ENCODE measurements at regions not wholly inside any gene's neighbourhood (a gene's known extent, or its start where the extent isn't known, plus 50 kb on each side); places are given as distances from the start of the nearest gene placed in this dataset.

DNA sequence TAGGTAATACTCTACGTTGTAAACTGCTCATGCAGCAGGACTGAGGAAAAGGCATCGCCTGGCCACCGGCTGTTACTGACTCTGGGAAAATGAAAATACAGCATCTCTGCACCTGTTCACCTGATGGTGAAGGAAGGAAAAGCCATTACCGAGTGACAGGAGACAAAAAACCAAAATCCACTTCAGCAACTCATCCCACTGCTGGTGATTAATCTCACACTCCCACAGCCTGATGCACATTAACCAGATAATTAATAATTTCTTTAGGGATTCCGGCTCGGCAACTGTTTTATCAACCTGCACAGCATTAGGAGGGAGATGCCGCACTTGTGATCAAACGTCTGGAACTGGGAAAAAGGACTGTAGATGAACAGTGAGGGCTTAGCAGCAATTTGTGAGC lies 183.9 kb upstream of the ESRRG start:
- Mint-ChIP-seq H3K4me3 (ENCODE audit: unreplicated experiment) (no peak overlapping the region), H3K27ac (ENCODE audit: unreplicated experiment) (peak overlapping the region; percentile 35), H3K4me1 (ENCODE audit: low read depth, unreplicated experiment) (peaks cover 36% of the 10 kb centered on the region), H3K36me3 (ENCODE audit: unreplicated experiment) (no peaks in the 10 kb centered on the region), H3K27me3 (ENCODE audit: unreplicated experiment) (peaks cover 4% of the 10 kb centered on the region), H3K9me3 (ENCODE audit: unreplicated experiment) (peaks cover 8% of the 10 kb centered on the region)
- TF ChIP-seq, protein P1, sequence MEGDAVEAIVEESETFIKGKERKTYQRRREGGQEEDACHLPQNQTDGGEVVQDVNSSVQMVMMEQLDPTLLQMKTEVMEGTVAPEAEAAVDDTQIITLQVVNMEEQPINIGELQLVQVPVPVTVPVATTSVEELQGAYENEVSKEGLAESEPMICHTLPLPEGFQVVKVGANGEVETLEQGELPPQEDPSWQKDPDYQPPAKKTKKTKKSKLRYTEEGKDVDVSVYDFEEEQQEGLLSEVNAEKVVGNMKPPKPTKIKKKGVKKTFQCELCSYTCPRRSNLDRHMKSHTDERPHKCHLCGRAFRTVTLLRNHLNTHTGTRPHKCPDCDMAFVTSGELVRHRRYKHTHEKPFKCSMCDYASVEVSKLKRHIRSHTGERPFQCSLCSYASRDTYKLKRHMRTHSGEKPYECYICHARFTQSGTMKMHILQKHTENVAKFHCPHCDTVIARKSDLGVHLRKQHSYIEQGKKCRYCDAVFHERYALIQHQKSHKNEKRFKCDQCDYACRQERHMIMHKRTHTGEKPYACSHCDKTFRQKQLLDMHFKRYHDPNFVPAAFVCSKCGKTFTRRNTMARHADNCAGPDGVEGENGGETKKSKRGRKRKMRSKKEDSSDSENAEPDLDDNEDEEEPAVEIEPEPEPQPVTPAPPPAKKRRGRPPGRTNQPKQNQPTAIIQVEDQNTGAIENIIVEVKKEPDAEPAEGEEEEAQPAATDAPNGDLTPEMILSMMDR (IDR thresholded peaks at IDR 0.05; ENCODE audit: partially characterized antibody, unreplicated experiment): no peak
- no peak for DNase-seq

DNA sequence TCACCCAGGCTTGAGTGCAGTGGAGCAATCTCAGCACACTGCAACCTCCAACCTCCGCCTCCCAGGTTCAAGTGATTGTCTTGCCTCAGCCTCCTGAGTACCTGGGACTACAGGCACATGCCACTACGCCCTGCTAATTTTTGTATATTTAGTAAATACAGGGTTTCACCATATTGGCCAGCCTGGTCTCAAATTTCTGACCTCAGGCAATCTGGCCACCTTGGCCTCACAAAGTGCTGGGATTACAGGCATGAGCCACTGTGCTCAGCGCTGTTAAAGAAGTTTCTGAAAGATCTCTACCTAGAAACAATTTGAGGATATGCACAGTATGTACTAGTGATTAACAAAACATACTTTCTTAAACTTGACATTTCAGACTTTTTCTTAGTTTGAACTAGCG lies 182.6 kb upstream of the ESRRG start:
- Mint-ChIP-seq H3K27ac (ENCODE audit: unreplicated experiment) (peak overlapping the region; percentile 36), H3K9me3 (ENCODE audit: unreplicated experiment) (peaks cover 8% of the 10 kb centered on the region), H3K36me3 (ENCODE audit: unreplicated experiment) (no peaks in the 10 kb centered on the region), H3K27me3 (ENCODE audit: unreplicated experiment) (peaks cover 4% of the 10 kb centered on the region), H3K4me1 (ENCODE audit: low read depth, unreplicated experiment) (peaks cover 36% of the 10 kb centered on the region), H3K4me3 (ENCODE audit: unreplicated experiment) (no peak overlapping the region)
- DNase-seq: no peak
- TF ChIP-seq, protein P1 (IDR thresholded peaks at IDR 0.05; ENCODE audit: partially characterized antibody, unreplicated experiment): no peak

DNA sequence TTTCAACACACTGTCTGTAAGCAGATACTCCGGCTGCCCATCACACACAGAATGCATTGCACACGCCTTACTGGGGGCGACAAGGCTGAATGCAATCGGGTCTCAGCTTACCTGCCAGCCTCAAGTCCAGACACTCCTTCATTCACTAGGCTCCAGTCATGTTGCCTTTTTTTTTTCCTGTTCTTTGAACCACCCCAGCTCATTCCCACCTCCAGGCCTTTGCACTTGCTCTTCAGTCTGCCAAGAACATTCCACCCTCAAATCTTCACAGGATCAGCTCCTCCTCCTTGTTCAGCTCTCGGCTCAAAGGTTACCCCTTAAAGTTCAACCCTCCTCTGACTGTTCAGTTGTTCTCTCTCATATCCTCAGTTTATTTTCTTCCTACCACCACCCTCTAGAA lies 181.9 kb upstream of the ESRRG start:
- Mint-ChIP-seq H3K4me3 (ENCODE audit: unreplicated experiment) (no peak overlapping the region), H3K4me1 (ENCODE audit: low read depth, unreplicated experiment) (peaks cover 36% of the 10 kb centered on the region), H3K27me3 (ENCODE audit: unreplicated experiment) (peaks cover 4% of the 10 kb centered on the region), H3K36me3 (ENCODE audit: unreplicated experiment) (no peaks in the 10 kb centered on the region), H3K9me3 (ENCODE audit: unreplicated experiment) (peaks cover 8% of the 10 kb centered on the region), H3K27ac (ENCODE audit: unreplicated experiment) (no peak overlapping the region)
- TF ChIP-seq, protein P1 (IDR thresholded peaks at IDR 0.05; ENCODE audit: partially characterized antibody, unreplicated experiment): no peak
- DNase-seq: no peak

DNA sequence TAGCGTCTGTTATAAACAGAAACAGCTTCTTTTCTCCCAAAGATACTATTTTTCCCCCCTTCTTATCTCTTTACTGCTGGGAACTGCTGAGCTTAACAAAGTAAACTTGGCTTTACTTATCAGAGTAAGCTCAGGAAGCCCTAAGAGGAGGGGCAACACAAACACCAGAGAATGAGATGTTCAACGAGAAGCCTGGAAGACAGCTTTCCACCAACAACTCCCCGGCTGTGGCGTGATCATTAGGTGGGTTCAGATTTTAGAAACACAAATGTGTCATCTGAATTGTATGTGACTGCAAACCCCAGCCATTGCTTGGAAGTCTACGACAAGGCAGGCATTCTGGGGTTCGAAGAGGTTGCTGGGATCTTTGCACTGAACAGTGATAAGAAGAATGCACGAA lies 181.2 kb upstream of the ESRRG start:
- Mint-ChIP-seq H3K4me3 (ENCODE audit: unreplicated experiment) (no peak overlapping the region), H3K27me3 (ENCODE audit: unreplicated experiment) (peaks cover 4% of the 10 kb centered on the region), H3K4me1 (ENCODE audit: low read depth, unreplicated experiment) (peaks cover 36% of the 10 kb centered on the region), H3K36me3 (ENCODE audit: unreplicated experiment) (no peaks in the 10 kb centered on the region), H3K27ac (ENCODE audit: unreplicated experiment) (peak overlapping the region; percentile 23), H3K9me3 (ENCODE audit: unreplicated experiment) (peaks cover 8% of the 10 kb centered on the region)
- no peak for DNase-seq
- TF ChIP-seq, protein P1 (IDR thresholded peaks at IDR 0.05; ENCODE audit: partially characterized antibody, unreplicated experiment): no peak

DNA sequence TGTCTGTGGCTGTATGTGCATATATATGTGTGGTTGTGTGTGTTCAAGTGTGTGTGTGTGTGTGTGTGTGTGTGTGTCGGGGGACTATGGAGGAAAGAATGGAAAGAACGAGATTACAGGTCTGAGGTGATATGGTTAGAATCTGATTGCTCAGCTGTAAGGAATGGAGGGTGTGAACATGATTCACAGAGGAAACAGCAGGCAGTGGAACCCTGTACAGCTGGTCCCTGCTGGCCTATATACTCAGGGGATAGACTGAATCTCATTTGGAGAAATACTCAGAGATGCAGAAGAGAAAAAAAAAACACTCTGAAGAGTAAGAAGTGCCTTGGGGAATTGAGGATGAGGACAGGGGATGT lies 180.1 kb upstream of the ESRRG start:
- peak; percentile 49 for DNase-seq
- H3K4me3 Mint-ChIP-seq (ENCODE audit: unreplicated experiment): peak overlapping the region; percentile 17
- H3K27me3 Mint-ChIP-seq (ENCODE audit: unreplicated experiment): peaks cover 4% of the 10 kb centered on the region
- TF ChIP-seq, protein P1 (IDR thresholded peaks at IDR 0.05; ENCODE audit: partially characterized antibody, unreplicated experiment): no peak
- peaks cover 36% of the 10 kb centered on the region for H3K4me1 Mint-ChIP-seq (ENCODE audit: low read depth, unreplicated experiment)
- no peaks in the 10 kb centered on the region for H3K36me3 Mint-ChIP-seq (ENCODE audit: unreplicated experiment)
- H3K27ac Mint-ChIP-seq (ENCODE audit: unreplicated experiment): peak overlapping the region; percentile 91
- peaks cover 8% of the 10 kb centered on the region for H3K9me3 Mint-ChIP-seq (ENCODE audit: unreplicated experiment)

All from glutamatergic neuron (in vitro differentiated cells).